Erythroblast (primary cell): ENCODE measurements at regions not wholly inside any gene's neighbourhood (a gene's known extent, or its start where the extent isn't known, plus 50 kb on each side); places are given as distances from the start of the nearest gene placed in this dataset.

Experiments used
- GATA1 ChIP-seq: IDR thresholded peaks from 2 replicates; pipeline ENCODE4 v1.6.1; 2011; ENCODE audit warnings: low read depth, mild to moderate bottlenecking, control low read depth, low read length, moderate library complexity
- POLR2A ChIP-seq: IDR thresholded peaks from 2 replicates; pipeline ENCODE4 v1.6.1; 2011; ENCODE audit warnings: mild to moderate bottlenecking, low read length

- TF ChIP-seq POLR2A (no peak), GATA1 (no peak)
These were observed 218.0 kb upstream of the IGFBP3 start for GRCh38 chr7:46139079-46139478.
